CD14-positive monocyte (primary cell): ENCODE measurements at regions not wholly inside any gene's neighbourhood (a gene's known extent, or its start where the extent isn't known, plus 50 kb on each side); places are given as distances from the start of the nearest gene placed in this dataset.

ENCODE experiments used
- DNase-seq, 3 donors: peaks; one replicate each; pipeline ENCODE4 v3.0.0-alpha.2; 2011 to 2022
- H2AFZ ChIP-seq: 2 replicates; pipeline ENCODE4 v1.6.0; 2012; ENCODE audit warnings: mild to moderate bottlenecking, low read depth, low read length, inconsistent platforms; ENCODE audit not compliant: insufficient read depth, poor library complexity, severe bottlenecking
- H3K27ac ChIP-seq, 2 donors: 1 replicate in 1 of 2; 2 replicates in 1 of 2; pipeline ENCODE4 v1.5.1; 2012 to 2013; ENCODE audit warnings: low read length in 2 of 2, control low read depth in 1 of 2, inconsistent platforms in 1 of 2, low read depth in 1 of 2, mild to moderate bottlenecking in 1 of 2
- H3K27me3 ChIP-seq, 2 donors: one replicate each; pipeline versions ENCODE4 v1.6.0 to v1.6.1; 2011 to 2013; ENCODE audit warnings: low read length in 2 of 2; ENCODE audit not compliant: control insufficient read depth in 2 of 2, insufficient read depth in 2 of 2
- H3K36me3 ChIP-seq, 2 donors: replicated peaks in 1 of 2; 1 replicate in 1 of 2; 2 replicates in 1 of 2; pipeline versions ENCODE4 v1.5.1 to v1.6.1; 2012 to 2013; ENCODE audit warnings: low read length in 2 of 2, control low read depth in 1 of 2, inconsistent platforms in 1 of 2, mild to moderate bottlenecking in 1 of 2; ENCODE audit not compliant: insufficient read depth in 2 of 2, control insufficient read depth in 1 of 2
- H3K4me1 ChIP-seq, 2 donors: 1 replicate in 1 of 2; 2 replicates in 1 of 2; pipeline versions ENCODE4 v1.5.1 to v1.6.1; 2012 to 2013; ENCODE audit warnings: low read length in 2 of 2, control low read depth in 1 of 2, inconsistent platforms in 1 of 2, mild to moderate bottlenecking in 1 of 2, moderate library complexity in 1 of 2; ENCODE audit not compliant: insufficient read depth in 2 of 2, control insufficient read depth in 1 of 2
- H3K4me2 ChIP-seq: replicated peaks from 2 replicates; pipeline ENCODE3; 2012; ENCODE audit warnings: low read length, moderate library complexity, mild to moderate bottlenecking; ENCODE audit not compliant: poor library complexity, severe bottlenecking; ENCODE audit errors: extremely low read depth
- H3K4me3 ChIP-seq, 3 experiments: fragments of 200-600 bp in 1 of 3; sonication (generic) in 1 of 3; replicated peaks in 1 of 3; 1 replicate in 2 of 3; 2 replicates in 1 of 3; pipeline ENCODE4 v1.5.1; 2011 to 2013; ENCODE audit warnings: low read length in 3 of 3, mild to moderate bottlenecking in 3 of 3, control low read depth in 2 of 3, low read depth in 2 of 3, inconsistent platforms in 1 of 3, moderate library complexity in 1 of 3
- H3K79me2 ChIP-seq: 2 replicates; pipeline ENCODE4 v1.6.0; 2012; ENCODE audit warnings: mild to moderate bottlenecking, control low read depth, inconsistent platforms, low read length, moderate library complexity; ENCODE audit not compliant: insufficient read depth
- H3K9ac ChIP-seq: 2 replicates; pipeline ENCODE4 v1.6.0; 2017; ENCODE audit warnings: low read length, mild to moderate bottlenecking; ENCODE audit not compliant: insufficient read depth, poor library complexity, severe bottlenecking
- H3K9me3 ChIP-seq, 2 donors: replicated peaks in 1 of 2; 1 replicate in 1 of 2; 2 replicates in 1 of 2; pipeline versions ENCODE4 v1.5.1 to v1.6.1; 2012 to 2013; ENCODE audit warnings: low read length in 2 of 2, control low read depth in 1 of 2; ENCODE audit not compliant: control insufficient read depth in 1 of 2, insufficient read depth in 1 of 2
- H4K20me1 ChIP-seq: 2 replicates; pipeline ENCODE4 v1.6.0; 2012; ENCODE audit warnings: mild to moderate bottlenecking, low read length, control low read depth, moderate library complexity; ENCODE audit not compliant: insufficient read depth
- H3K27ac Mint-ChIP-seq, 7 donors: one replicate each; pipeline ENCODE4 v1.8.0; 2020; ENCODE audit warnings: mild to moderate bottlenecking in 7 of 7, mixed read lengths in 7 of 7, moderate library complexity in 6 of 7, inconsistent platforms in 2 of 7
- H3K27me3 Mint-ChIP-seq, 3 donors: one replicate each; pipeline ENCODE4 v1.8.0; 2021 to 2022; ENCODE audit warnings: low read depth in 3 of 3, mild to moderate bottlenecking in 3 of 3, mixed read lengths in 3 of 3, moderate library complexity in 3 of 3, inconsistent platforms in 1 of 3
- H3K36me3 Mint-ChIP-seq, 2 donors: one replicate each; pipeline ENCODE4 v1.8.0; 2020; ENCODE audit warnings: mixed read lengths in 2 of 2, inconsistent platforms in 1 of 2, mild to moderate bottlenecking in 1 of 2
- H3K4me1 Mint-ChIP-seq: one replicate; pipeline ENCODE4 v1.8.0; 2020; ENCODE audit warnings: mild to moderate bottlenecking, mixed read lengths
- H3K4me3 Mint-ChIP-seq, 2 donors: one replicate each; pipeline ENCODE4 v1.8.0; 2020; ENCODE audit warnings: mild to moderate bottlenecking in 2 of 2, mixed read lengths in 2 of 2, moderate library complexity in 1 of 2
- H3K9me3 Mint-ChIP-seq, 7 donors: one replicate each; pipeline ENCODE4 v1.8.0; 2020 to 2022; ENCODE audit warnings: mixed read lengths in 7 of 7, mild to moderate bottlenecking in 6 of 7, moderate library complexity in 6 of 7, inconsistent platforms in 2 of 7
- WGBS: methylation state at CpG from one replicate; pipeline ENCODE4 v1.1.5; 2013; ENCODE audit warnings: missing lambda C conversion rate; ENCODE audit not compliant: insufficient coverage; 5-methylcytosine and 5-hydroxymethylcytosine counted together
- intact Hi-C, 2 donors: fragments of 100-400 bp; cut with micrococcal nuclease; formaldehyde crosslinking; loops; one replicate each; pipeline versions ENCODE4 v1.15.0 to v1.15.1; 2023
- TF ChIP-seq, protein P1 (sequence below): fragments of 200-600 bp; IDR thresholded peaks from one replicate; pipeline ENCODE4 v1.8.0; 2022; ENCODE audit warnings: antibody characterized with exemption, mild to moderate bottlenecking

DNA sequence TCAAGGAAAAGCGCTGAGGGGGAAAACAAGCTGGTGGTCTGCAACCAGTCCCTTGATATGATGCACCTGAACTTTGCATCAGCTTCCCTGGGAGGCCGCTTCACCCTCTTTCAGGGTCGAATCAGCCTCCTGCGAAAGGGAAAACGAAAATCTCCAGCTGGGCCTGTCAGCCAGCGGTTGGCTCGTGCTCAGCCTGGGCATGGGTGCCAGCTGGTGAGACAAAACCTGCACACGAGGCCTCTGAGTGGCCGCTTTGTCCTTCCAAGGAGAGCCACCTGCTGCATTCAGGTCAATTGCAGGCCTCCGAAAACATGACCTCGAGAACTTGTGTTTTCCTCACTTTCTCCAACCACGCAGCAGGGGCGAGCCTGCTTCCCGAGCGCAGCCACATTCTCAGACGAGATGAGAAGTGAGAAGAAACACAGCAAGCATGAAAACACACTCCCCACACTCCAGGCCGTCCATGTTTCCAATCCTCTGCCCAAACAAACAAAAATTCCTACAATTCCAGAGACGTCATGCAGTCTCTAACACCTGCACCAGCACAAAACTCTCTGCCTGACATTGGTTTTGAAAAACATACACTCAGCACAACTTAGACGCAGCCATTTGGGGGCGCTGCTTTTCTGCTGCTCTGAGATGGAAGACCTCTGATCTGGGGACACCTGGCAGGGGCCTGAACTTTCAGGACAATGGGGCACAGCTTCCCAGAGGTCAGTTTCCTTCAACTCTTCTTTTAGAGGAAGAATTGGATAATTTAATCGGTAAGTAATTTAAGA is 77.1 kb downstream of the DHCR7 start:
- peaks cover 4 to 7% of the 10 kb centered on the region in 2 donors for H3K4me1 ChIP-seq
- TF ChIP-seq, protein P1, sequence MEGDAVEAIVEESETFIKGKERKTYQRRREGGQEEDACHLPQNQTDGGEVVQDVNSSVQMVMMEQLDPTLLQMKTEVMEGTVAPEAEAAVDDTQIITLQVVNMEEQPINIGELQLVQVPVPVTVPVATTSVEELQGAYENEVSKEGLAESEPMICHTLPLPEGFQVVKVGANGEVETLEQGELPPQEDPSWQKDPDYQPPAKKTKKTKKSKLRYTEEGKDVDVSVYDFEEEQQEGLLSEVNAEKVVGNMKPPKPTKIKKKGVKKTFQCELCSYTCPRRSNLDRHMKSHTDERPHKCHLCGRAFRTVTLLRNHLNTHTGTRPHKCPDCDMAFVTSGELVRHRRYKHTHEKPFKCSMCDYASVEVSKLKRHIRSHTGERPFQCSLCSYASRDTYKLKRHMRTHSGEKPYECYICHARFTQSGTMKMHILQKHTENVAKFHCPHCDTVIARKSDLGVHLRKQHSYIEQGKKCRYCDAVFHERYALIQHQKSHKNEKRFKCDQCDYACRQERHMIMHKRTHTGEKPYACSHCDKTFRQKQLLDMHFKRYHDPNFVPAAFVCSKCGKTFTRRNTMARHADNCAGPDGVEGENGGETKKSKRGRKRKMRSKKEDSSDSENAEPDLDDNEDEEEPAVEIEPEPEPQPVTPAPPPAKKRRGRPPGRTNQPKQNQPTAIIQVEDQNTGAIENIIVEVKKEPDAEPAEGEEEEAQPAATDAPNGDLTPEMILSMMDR = no peak
- H3K36me3 ChIP-seq = no peaks in the 10 kb centered on the region
- no peak overlapping the region for H3K27ac ChIP-seq
- H2AFZ ChIP-seq = no peak overlapping the region
- no peak overlapping the region for H3K4me3 ChIP-seq
- H3K9me3 ChIP-seq = no peaks in the 10 kb centered on the region
- no peaks in the 10 kb centered on the region for H3K27me3 ChIP-seq
- H4K20me1 ChIP-seq = no peaks in the 10 kb centered on the region
- H3K79me2 ChIP-seq = no peaks in the 10 kb centered on the region
- intact Hi-C loops = no loop called here
- H3K4me3 Mint-ChIP-seq = no peak overlapping the region
- H3K9me3 Mint-ChIP-seq = peaks cover 0 to 3% (median 0%) of the 10 kb centered on the region in 7 donors
- peaks cover 1 to 2% (median 2%) of the 10 kb centered on the region in 3 donors for H3K27me3 Mint-ChIP-seq
- peaks cover 8% of the 10 kb centered on the region for H3K4me1 Mint-ChIP-seq
- no peak overlapping the region for H3K9ac ChIP-seq
- 84% methylated on average over 18 of the region's 21 CpGs for WGBS
- no peak overlapping the region for H3K4me2 ChIP-seq
- no peak for DNase-seq
- H3K27ac Mint-ChIP-seq = no peak overlapping the region
- H3K36me3 Mint-ChIP-seq = no peaks in the 10 kb centered on the region

DNA sequence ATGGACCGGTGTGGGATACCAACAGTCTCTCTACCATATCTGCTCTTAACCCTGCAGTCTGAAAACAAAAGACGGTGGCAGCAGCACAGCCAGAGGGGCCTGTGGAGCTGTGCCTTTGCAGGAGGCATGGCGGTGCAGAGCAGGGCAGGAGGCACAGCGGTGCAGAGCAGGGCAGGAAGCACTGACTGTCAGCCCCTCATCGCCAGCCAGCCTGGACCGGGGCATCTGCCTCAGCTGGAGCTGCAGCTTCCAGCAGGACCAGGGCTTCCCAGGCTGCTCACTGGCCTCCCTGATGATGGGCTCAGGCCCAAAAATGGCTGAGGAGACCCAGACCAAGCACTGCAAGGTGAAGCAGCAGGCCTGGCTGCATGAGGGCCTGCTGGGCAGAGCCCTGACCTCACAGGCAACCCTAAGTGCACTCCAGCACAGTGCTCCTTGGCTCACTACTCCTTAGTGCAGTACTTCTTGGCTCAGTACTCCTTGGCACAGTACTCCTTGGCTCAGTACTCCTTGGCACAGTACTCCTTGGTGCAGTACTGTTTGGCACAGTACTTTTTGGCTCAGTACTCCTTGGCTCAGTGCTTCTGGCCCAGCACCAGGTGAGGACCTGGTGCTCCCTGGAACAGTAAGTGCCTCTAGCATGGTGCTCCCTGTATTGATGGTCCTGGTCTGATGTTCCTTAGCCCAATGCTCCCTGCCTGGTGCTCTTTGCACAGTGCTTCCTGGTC is 78.0 kb downstream of the DHCR7 start:
- WGBS = 93% methylated on average over 5 of the region's 6 CpGs

More for the DNA sequence above, 78.0 kb downstream of the DHCR7 start:
- Mint-ChIP-seq H3K4me3 (no peak overlapping the region), H3K9me3 (peaks cover 0 to 3% (median 0%) of the 10 kb centered on the region in 7 donors), H3K4me1 (peaks cover 8% of the 10 kb centered on the region), H3K36me3 (no peaks in the 10 kb centered on the region), H3K27me3 (peaks cover 1 to 2% (median 2%) of the 10 kb centered on the region in 3 donors), H3K27ac (no peak overlapping the region)
- no peak for DNase-seq
- intact Hi-C loops = no loop called here
- TF ChIP-seq, protein P1 = no peak
- H3K4me1 ChIP-seq = peaks cover 4 to 7% of the 10 kb centered on the region in 2 donors
- no peaks in the 10 kb centered on the region for H4K20me1 ChIP-seq
- no peak overlapping the region for H3K4me3 ChIP-seq
- no peaks in the 10 kb centered on the region for H3K27me3 ChIP-seq
- no peak overlapping the region for H3K9ac ChIP-seq
- H2AFZ ChIP-seq = no peak overlapping the region
- no peaks in the 10 kb centered on the region for H3K9me3 ChIP-seq
- H3K4me2 ChIP-seq = no peak overlapping the region
- no peaks in the 10 kb centered on the region for H3K79me2 ChIP-seq
- no peaks in the 10 kb centered on the region for H3K36me3 ChIP-seq
- no peak overlapping the region for H3K27ac ChIP-seq
